ENCODE measurements at regions not wholly inside any gene's neighbourhood (a gene's known extent, or its start where the extent isn't known, plus 50 kb on each side); places are given as distances from the start of the nearest gene placed in this dataset.
"Not testable (repeated sequence)": the region's sequence is repeated elsewhere in the genome, so short reads cannot be mapped to it uniquely, and the experiment has no call there.

DNA sequence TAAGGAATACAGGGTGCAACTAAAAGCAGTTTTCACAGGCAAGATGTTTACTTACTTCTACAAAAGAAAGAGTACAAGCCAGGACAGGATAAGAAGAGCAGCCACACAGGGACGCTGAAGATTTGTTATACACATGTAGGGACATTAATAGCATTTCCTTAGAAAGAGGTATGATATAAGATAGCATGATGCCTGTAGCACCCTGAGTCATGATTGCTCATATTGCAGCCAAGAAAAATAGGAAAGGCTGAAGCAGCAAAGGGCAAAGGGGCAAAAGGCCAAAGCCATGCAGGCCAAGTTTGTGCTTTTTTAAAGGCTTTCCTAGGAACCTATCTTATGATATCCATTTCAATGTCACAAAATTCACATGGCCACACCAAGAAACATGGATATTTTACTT, 552.0 kb upstream of the TPTE start:
- not testable (repeated sequence) for TF ChIP-seq JUNB (CRISPR knock-in tag; conservative IDR thresholded peaks at IDR 0.05); POLR2AphosphoS5 (IDR thresholded peaks at IDR 0.05; ENCODE audit: control insufficient read depth, insufficient read depth, low read depth, low read length); ZSCAN29 (IDR thresholded peaks at IDR 0.05); NBN (IDR thresholded peaks at IDR 0.05; ENCODE audit: low read depth); IRF2 (CRISPR knock-in tag; IDR thresholded peaks at IDR 0.05); TAF1 (IDR thresholded peaks at IDR 0.05; ENCODE audit: control insufficient read depth, extremely low read depth, insufficient read depth, low read length, severe bottlenecking); HMG20B (CRISPR knock-in tag; IDR thresholded peaks at IDR 0.05); EZH2 (IDR thresholded peaks at IDR 0.05; ENCODE audit: borderline replicate concordance, low read depth, low read length); ESRRB (CRISPR knock-in tag; IDR thresholded peaks at IDR 0.05; ENCODE audit: borderline replicate concordance); SP1 (CRISPR knock-in tag; IDR thresholded peaks at IDR 0.05); ADNP (tag; IDR thresholded peaks at IDR 0.05)
- TF ChIP-seq, protein P1, sequence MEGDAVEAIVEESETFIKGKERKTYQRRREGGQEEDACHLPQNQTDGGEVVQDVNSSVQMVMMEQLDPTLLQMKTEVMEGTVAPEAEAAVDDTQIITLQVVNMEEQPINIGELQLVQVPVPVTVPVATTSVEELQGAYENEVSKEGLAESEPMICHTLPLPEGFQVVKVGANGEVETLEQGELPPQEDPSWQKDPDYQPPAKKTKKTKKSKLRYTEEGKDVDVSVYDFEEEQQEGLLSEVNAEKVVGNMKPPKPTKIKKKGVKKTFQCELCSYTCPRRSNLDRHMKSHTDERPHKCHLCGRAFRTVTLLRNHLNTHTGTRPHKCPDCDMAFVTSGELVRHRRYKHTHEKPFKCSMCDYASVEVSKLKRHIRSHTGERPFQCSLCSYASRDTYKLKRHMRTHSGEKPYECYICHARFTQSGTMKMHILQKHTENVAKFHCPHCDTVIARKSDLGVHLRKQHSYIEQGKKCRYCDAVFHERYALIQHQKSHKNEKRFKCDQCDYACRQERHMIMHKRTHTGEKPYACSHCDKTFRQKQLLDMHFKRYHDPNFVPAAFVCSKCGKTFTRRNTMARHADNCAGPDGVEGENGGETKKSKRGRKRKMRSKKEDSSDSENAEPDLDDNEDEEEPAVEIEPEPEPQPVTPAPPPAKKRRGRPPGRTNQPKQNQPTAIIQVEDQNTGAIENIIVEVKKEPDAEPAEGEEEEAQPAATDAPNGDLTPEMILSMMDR (IDR thresholded peaks at IDR 0.05 in 2 of 3, conservative IDR thresholded peaks at IDR 0.05 in 1 of 3; ENCODE audit: insufficient read depth in 2 of 3, low read depth in 1 of 3, low read length in 3 of 3): not testable (repeated sequence)
